IMR-90 (cell line): ENCODE measurements at regions not wholly inside any gene's neighbourhood (a gene's known extent, or its start where the extent isn't known, plus 50 kb on each side); places are given as distances from the start of the nearest gene placed in this dataset.

ENCODE experiments used
- ATAC-seq: fragments of 200-7000 bp; cut with Tn5 transposase; 2 replicates; pipeline ENCODE4 v1.9.1; 2020; ENCODE audit warnings: low read depth, mild to moderate bottlenecking, moderate library complexity
- BruUV-seq: library from RNA; stranded (reverse); fragments of 400-500 nt; replicated peaks from 2 replicates; lab custom pipeline; 2021; lab: Mats Ljungman, UMichigan
- CTCF ChIA-PET: fragments of 300-600 bp; formaldehyde crosslinking; extraction: SDS; loops from one replicate; lab custom pipeline; 2021; ENCODE audit warnings: antibody characterized with exemption; lab: Yijun Ruan, JAX
- POLR2A ChIA-PET: fragments of 300-600 bp; sonication (Branson Sonifier 250); formaldehyde crosslinking; loops from one replicate; lab custom pipeline; 2022; ENCODE audit warnings: antibody characterized with exemption; ENCODE audit not compliant: unreplicated experiment; lab: Charles Lee
- DNase-seq: peaks from one replicate; pipeline ENCODE4 v3.0.0; 2013
- H2AFZ ChIP-seq: replicated peaks from 2 replicates; pipeline ENCODE3; 2013; ENCODE audit warnings: low read length, mild to moderate bottlenecking; ENCODE audit not compliant: poor library complexity
- H2AK5ac ChIP-seq: 2 replicates; pipeline ENCODE4 v1.6.1; 2013; ENCODE audit warnings: low read depth, low read length, inconsistent platforms
- H2AK9ac ChIP-seq: replicated peaks from 2 replicates; pipeline ENCODE3; 2013; ENCODE audit warnings: mild to moderate bottlenecking, low read depth, low read length, moderate library complexity; ENCODE audit not compliant: poor library complexity
- H2BK120ac ChIP-seq: 2 replicates; pipeline ENCODE4 v1.6.1; 2013; ENCODE audit warnings: low read depth, low read length, inconsistent platforms
- H2BK15ac ChIP-seq: 3 replicates; pipeline ENCODE4 v1.6.1; 2013; ENCODE audit warnings: low read depth, low read length, inconsistent platforms
- H2BK20ac ChIP-seq: 2 replicates; pipeline ENCODE4 v1.6.1; 2013; ENCODE audit warnings: low read depth, mild to moderate bottlenecking, inconsistent platforms, low read length, moderate library complexity
- H2BK5ac ChIP-seq: 2 replicates; pipeline ENCODE4 v1.6.1; 2013; ENCODE audit warnings: mild to moderate bottlenecking, low read depth, low read length, inconsistent platforms; ENCODE audit not compliant: poor library complexity, severe bottlenecking
- H3K14ac ChIP-seq: replicated peaks from 2 replicates; pipeline ENCODE4 v1.6.1; 2013; ENCODE audit warnings: low read depth, low read length, inconsistent platforms
- H3K18ac ChIP-seq: 2 replicates; pipeline ENCODE4 v1.6.1; 2013; ENCODE audit warnings: low read depth, low read length, control low read depth
- H3K23ac ChIP-seq: 2 replicates; pipeline ENCODE4 v1.6.1; 2013; ENCODE audit warnings: low read depth, low read length, inconsistent platforms
- H3K27ac ChIP-seq: 2 replicates; pipeline ENCODE4 v1.5.1; 2013; ENCODE audit warnings: mild to moderate bottlenecking, control low read depth, low read length; ENCODE audit not compliant: insufficient read depth
- H3K27me3 ChIP-seq: 2 replicates; pipeline ENCODE4 v1.6.1; 2013; ENCODE audit warnings: low read length; ENCODE audit not compliant: control insufficient read depth, insufficient read depth
- H3K36me3 ChIP-seq: 2 replicates; pipeline ENCODE4 v1.6.1; 2013; ENCODE audit warnings: low read length, mixed read lengths; ENCODE audit not compliant: control insufficient read depth, insufficient read depth
- H3K4ac ChIP-seq: 2 replicates; pipeline ENCODE4 v1.6.1; 2013; ENCODE audit warnings: low read depth, low read length, inconsistent platforms
- H3K4me1 ChIP-seq: 2 replicates; pipeline ENCODE4 v1.6.1; 2013; ENCODE audit warnings: low read length, mixed read lengths; ENCODE audit not compliant: control insufficient read depth, insufficient read depth
- H3K4me2 ChIP-seq: 2 replicates; pipeline ENCODE4 v1.6.1; 2013; ENCODE audit warnings: low read depth, mild to moderate bottlenecking, control low read depth, low read length, moderate library complexity
- H3K4me3 ChIP-seq: 2 replicates; pipeline ENCODE4 v1.5.1; 2013; ENCODE audit warnings: low read depth, mild to moderate bottlenecking, control low read depth, low read length, moderate library complexity; ENCODE audit not compliant: insufficient read depth
- H3K56ac ChIP-seq: 2 replicates; pipeline ENCODE4 v1.6.1; 2013; ENCODE audit warnings: low read length, inconsistent platforms; ENCODE audit not compliant: insufficient read depth; ENCODE audit errors: extremely low read depth
- H3K79me1 ChIP-seq, 2 experiments: 2 replicates each; pipeline ENCODE4 v1.6.1; 2013; ENCODE audit warnings: low read length in 2 of 2, inconsistent platforms in 1 of 2, low read depth in 1 of 2
- H3K9ac ChIP-seq: 2 replicates; pipeline ENCODE4 v1.6.1; 2013; ENCODE audit warnings: low read depth, low read length, control low read depth
- H3K9me1 ChIP-seq: 2 replicates; pipeline ENCODE4 v1.6.1; 2013; ENCODE audit warnings: low read length, inconsistent platforms; ENCODE audit not compliant: insufficient read depth
- H3K9me3 ChIP-seq: 2 replicates; pipeline ENCODE4 v1.6.1; 2013; ENCODE audit warnings: low read length; ENCODE audit not compliant: control insufficient read depth, insufficient read depth
- H4K20me1 ChIP-seq: 2 replicates; pipeline ENCODE4 v1.6.1; 2013; ENCODE audit warnings: low read length, inconsistent platforms; ENCODE audit not compliant: insufficient read depth
- H4K5ac ChIP-seq: 2 replicates; pipeline ENCODE4 v1.6.1; 2013; ENCODE audit warnings: mild to moderate bottlenecking, low read depth, low read length, control low read depth
- H4K8ac ChIP-seq, 2 experiments: 2 replicates each; pipeline ENCODE4 v1.6.1; 2013; ENCODE audit warnings: low read depth in 2 of 2, low read length in 2 of 2, control low read depth in 1 of 2, inconsistent platforms in 1 of 2
- H4K91ac ChIP-seq: 2 replicates; pipeline ENCODE4 v1.6.1; 2013; ENCODE audit warnings: low read depth, low read length, inconsistent platforms; ENCODE audit not compliant: insufficient read depth
- BHLHE40 ChIP-seq: fragments of 150-350 bp; IDR thresholded peaks from 2 replicates; pipeline ENCODE4 v1.6.1; 2016; ENCODE audit warnings: mild to moderate bottlenecking, low read depth, low read length
- CEBPB ChIP-seq: IDR thresholded peaks from 2 replicates; pipeline ENCODE4 v1.6.1; 2012; ENCODE audit warnings: low read depth, low read length, improper control_type of control experiment
- CHD1 ChIP-seq: IDR thresholded peaks from 2 replicates; pipeline ENCODE4 v1.6.1; 2012; ENCODE audit warnings: low read depth, low read length, improper control_type of control experiment
- MAFK ChIP-seq: IDR thresholded peaks from 2 replicates; pipeline ENCODE4 v1.6.1; 2012; ENCODE audit warnings: low read depth, low read length, improper control_type of control experiment
- POLR2A ChIP-seq: IDR thresholded peaks from 2 replicates; pipeline ENCODE4 v1.6.1; 2012; ENCODE audit warnings: mild to moderate bottlenecking, low read depth, low read length
- RFX5 ChIP-seq: IDR thresholded peaks from 2 replicates; pipeline ENCODE4 v1.8.0; 2012; ENCODE audit warnings: low read depth, mild to moderate bottlenecking, low read length, moderate library complexity
- SMC3 ChIP-seq: fragments of 150-350 bp; IDR thresholded peaks from 2 replicates; pipeline ENCODE4 v1.6.1; 2016; ENCODE audit warnings: low read depth, mild to moderate bottlenecking, antibody characterized with exemption, low read length, moderate library complexity
- WGBS, 2 experiments: methylation state at CpG; one replicate each; pipeline versions ENCODE4 v1.1.5 to v1.1.7; 2013; ENCODE audit warnings: missing lambda C conversion rate in 2 of 2; ENCODE audit not compliant: insufficient read length in 1 of 2; ENCODE audit errors: extremely low coverage in 2 of 2; 5-methylcytosine and 5-hydroxymethylcytosine counted together
- dilution Hi-C: fragments of 300-500 bp; cut with HindIII; formaldehyde crosslinking; loops from one replicate; pipeline ENCODE4 v1.14.3; 2018; ENCODE audit warnings: low sequenced_read_pairs; ENCODE audit not compliant: unreplicated experiment
- in situ Hi-C: fragments of 300-500 bp; cut with MboI; formaldehyde crosslinking; loops from 3 replicates; pipeline ENCODE4 v1.14.3; 2019; ENCODE audit warnings: low sequenced_read_pairs, inconsistent platforms, mixed read lengths
- intact Hi-C: fragments of 100-400 bp; cut with micrococcal nuclease; formaldehyde crosslinking; loops from 2 replicates; pipeline ENCODE4 v1.10.0; 2022

DNA sequence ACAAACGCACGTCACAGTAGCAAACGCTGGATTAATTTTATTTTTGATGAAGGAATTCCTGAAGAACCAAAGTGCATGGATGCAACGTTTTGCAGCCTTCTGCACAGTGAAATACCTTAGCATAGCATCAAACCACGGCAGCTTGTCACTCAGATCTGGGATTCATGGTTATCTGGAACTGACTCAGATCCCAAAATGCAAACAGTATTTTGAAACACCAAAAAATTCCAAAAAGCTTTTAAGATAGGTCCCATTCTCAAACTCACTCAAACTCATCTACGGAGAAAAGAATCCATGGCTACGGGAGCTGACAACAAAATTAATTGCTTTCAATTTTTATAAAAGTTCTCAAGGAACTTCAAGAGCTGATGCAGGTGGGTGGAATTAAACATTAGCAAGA, 116.2 kb upstream of the SALL4 start:
- no peak overlapping the region for H4K8ac ChIP-seq
- no peak overlapping the region for H2BK5ac ChIP-seq
- H3K27me3 ChIP-seq, result no peaks in the 10 kb centered on the region
- no peak overlapping the region for H3K27ac ChIP-seq
- H3K9ac ChIP-seq, result no peak overlapping the region
- H4K20me1 ChIP-seq, result no peaks in the 10 kb centered on the region
- dilution Hi-C loops (no loop called here), intact Hi-C loops (no loop called here), in situ Hi-C loops (no loop called here)
- H3K14ac ChIP-seq, result no peak overlapping the region
- no peak overlapping the region for H2AFZ ChIP-seq
- H4K5ac ChIP-seq, result no peak overlapping the region
- DNase-seq, result no peak
- H3K9me3 ChIP-seq, result no peaks in the 10 kb centered on the region
- 53% methylated on average over 5 of the region's 7 CpGs; no CpG with 5 or more reads in 1 of the 2 experiments for WGBS, 2 experiments
- H3K4me3 ChIP-seq, result no peak overlapping the region
- ChIA-PET CTCF (interaction anchor here (0.7 kb wide), 1 partner anchor 186 kb away, joined by 3 read pairs; no protein-coding TSS in a partner anchor), POLR2A (no interaction called here)
- H3K18ac ChIP-seq, result no peak overlapping the region
- no peak overlapping the region for H2BK120ac ChIP-seq
- H3K4me2 ChIP-seq, result no peak overlapping the region
- no peak overlapping the region for H2AK9ac ChIP-seq
- H2AK5ac ChIP-seq, result no peak overlapping the region
- no peak overlapping the region for H3K56ac ChIP-seq
- H4K91ac ChIP-seq, result no peak overlapping the region
- no peak for TF ChIP-seq CEBPB
- no peak for TF ChIP-seq CHD1
- TF ChIP-seq RFX5, result no peak
- TF ChIP-seq POLR2A, result no peak
- TF ChIP-seq MAFK, result no peak
- TF ChIP-seq SMC3, result no peak
- no peak for TF ChIP-seq BHLHE40
- H2BK15ac ChIP-seq, result no peak overlapping the region
- no peaks in the 10 kb centered on the region for H3K79me1 ChIP-seq
- BruUV-seq, result no TSS peak
- no peaks in the 10 kb centered on the region for H3K36me3 ChIP-seq
- H3K4ac ChIP-seq, result no peak overlapping the region
- no peaks in the 10 kb centered on the region for H3K9me1 ChIP-seq
- no peak overlapping the region for H3K23ac ChIP-seq
- H3K4me1 ChIP-seq, result no peaks in the 10 kb centered on the region
- no peak for ATAC-seq
- no peak overlapping the region for H2BK20ac ChIP-seq
